GM19463 (cell line): ENCODE measurements at regions not wholly inside any gene's neighbourhood (a gene's known extent, or its start where the extent isn't known, plus 50 kb on each side); places are given as distances from the start of the nearest gene placed in this dataset.

Experiments
- ATAC-seq: cut with Tn5 transposase; IDR thresholded peaks from one replicate; pipeline ENCODE4 v1.9.1; 2021; ENCODE audit warnings: mild to moderate bottlenecking, moderate library complexity; ENCODE audit not compliant: unreplicated experiment

GRCh38 chr2:137823196-137823595, 141.1 kb upstream of the HNMT start:
- ATAC-seq = no peak

- ATAC-seq = no peak
Observed at GRCh38 chr2:137824501-137824900, 139.8 kb upstream of the HNMT start.

- peak; percentile 98 for ATAC-seq
Observed at GRCh38 chr2:137826373-137827372, 137.6 kb upstream of the HNMT start.

- no peak for ATAC-seq
Observed at GRCh38 chr2:137828624-137829023, 135.6 kb upstream of the HNMT start.

GRCh38 chr2:137829251-137829650, 135.0 kb upstream of the HNMT start:
- ATAC-seq = no peak

GRCh38 chr2:137834760-137835379, 129.4 kb upstream of the HNMT start:
- ATAC-seq = no peak

- no peak for ATAC-seq
Observed at GRCh38 chr2:137836671-137837070, 127.6 kb upstream of the HNMT start.

- no peak for ATAC-seq
Observed at GRCh38 chr2:137837830-137838229, 126.4 kb upstream of the HNMT start.

GRCh38 chr2:137838255-137839092, 125.8 kb upstream of the HNMT start:
- peak; percentile 59 for ATAC-seq

- ATAC-seq = no peak
Observed at GRCh38 chr2:137842430-137842829, 121.8 kb upstream of the HNMT start.

GRCh38 chr2:137842952-137843351, 121.3 kb upstream of the HNMT start:
- ATAC-seq = no peak

- ATAC-seq = no peak
Observed at GRCh38 chr2:137845422-137845821, 118.9 kb upstream of the HNMT start.

- no peak for ATAC-seq
Observed at GRCh38 chr2:137846993-137847392, 117.3 kb upstream of the HNMT start.

GRCh38 chr2:137847443-137847842, 116.8 kb upstream of the HNMT start:
- ATAC-seq = no peak

GRCh38 chr2:137857881-137858280, 106.4 kb upstream of the HNMT start:
- ATAC-seq = no peak

GRCh38 chr2:137862651-137863050, 101.6 kb upstream of the HNMT start:
- ATAC-seq = no peak

GRCh38 chr2:137865954-137866540, 98.2 kb upstream of the HNMT start:
- ATAC-seq = peak; percentile 45

- ATAC-seq = peak; percentile 74
Observed at GRCh38 chr2:137870682-137871081, 93.6 kb upstream of the HNMT start.

- peak; percentile 61 for ATAC-seq
Observed at GRCh38 chr2:137872577-137872976, 91.7 kb upstream of the HNMT start.

GRCh38 chr2:137873536-137874244, 90.6 kb upstream of the HNMT start:
- no peak for ATAC-seq
